ENCODE measurements at regions not wholly inside any gene's neighbourhood (a gene's known extent, or its start where the extent isn't known, plus 50 kb on each side); places are given as distances from the start of the nearest gene placed in this dataset.
A peak's percentile ranks its signal among the peaks of the same experiment; 100 is the strongest.

GRCh38 chr4:23483320-23483960 lies 406.4 kb downstream of the PPARGC1A start:
- Histone ChIP-seq H3K27ac (ENCODE audit: low read depth in 1 of 3, low read length in 2 of 3) (no peak overlapping the region), H3K36me3 (ENCODE audit: control insufficient read depth in 3 of 3, insufficient read depth in 2 of 3, low read depth in 1 of 3, low read length in 3 of 3) (no peaks in the 10 kb centered on the region), H3K4me1 (ENCODE audit: control insufficient read depth in 3 of 3, insufficient read depth in 2 of 3, low read depth in 1 of 3, low read length in 2 of 3) (no peaks in the 10 kb centered on the region), H3K4me3 (ENCODE audit: low read depth in 1 of 3, low read length in 3 of 3) (no peak overlapping the region), H3K27me3 (ENCODE audit: control insufficient read depth in 3 of 3, insufficient read depth in 3 of 3, low read length in 3 of 3) (no peaks in the 10 kb centered on the region), H3K9me3 (ENCODE audit: control insufficient read depth in 2 of 2, insufficient read depth in 1 of 2, low read depth in 1 of 2, low read length in 1 of 2) (no peaks in the 10 kb centered on the region)
- DNase-seq (no peak), FAIRE-seq (no peak)
- WGBS, 3 donors, result 70 to 75% (median 75%) methylated on average over 5 of the region's 5 CpGs

- H3K27ac ChIP-seq (ENCODE audit: low read depth in 1 of 3, low read length in 2 of 3), result no peak overlapping the region
- FAIRE-seq (no peak), DNase-seq (no peak)
- H3K27me3 ChIP-seq (ENCODE audit: control insufficient read depth in 3 of 3, insufficient read depth in 3 of 3, low read length in 3 of 3), result no peaks in the 10 kb centered on the region
- no peak overlapping the region for H3K4me3 ChIP-seq (ENCODE audit: low read depth in 1 of 3, low read length in 3 of 3)
- H3K9me3 ChIP-seq (ENCODE audit: control insufficient read depth in 2 of 2, insufficient read depth in 1 of 2, low read depth in 1 of 2, low read length in 1 of 2), result no peaks in the 10 kb centered on the region
- WGBS, 3 donors, result 75 to 87% (median 80%) methylated on average over 1 of the region's 1 CpG
- no peaks in the 10 kb centered on the region for H3K4me1 ChIP-seq (ENCODE audit: control insufficient read depth in 3 of 3, insufficient read depth in 2 of 3, low read depth in 1 of 3, low read length in 2 of 3)
- no peaks in the 10 kb centered on the region for H3K36me3 ChIP-seq (ENCODE audit: control insufficient read depth in 3 of 3, insufficient read depth in 2 of 3, low read depth in 1 of 3, low read length in 3 of 3)
These were observed 408.3 kb downstream of the PPARGC1A start for GRCh38 chr4:23481566-23481965.

- FAIRE-seq, result no peak
- Histone ChIP-seq H3K27me3 (ENCODE audit: control insufficient read depth in 3 of 3, insufficient read depth in 3 of 3, low read length in 3 of 3) (no peaks in the 10 kb centered on the region), H3K4me1 (ENCODE audit: control insufficient read depth in 3 of 3, insufficient read depth in 2 of 3, low read depth in 1 of 3, low read length in 2 of 3) (no peaks in the 10 kb centered on the region), H3K36me3 (ENCODE audit: control insufficient read depth in 3 of 3, insufficient read depth in 2 of 3, low read depth in 1 of 3, low read length in 3 of 3) (no peaks in the 10 kb centered on the region), H3K9me3 (ENCODE audit: control insufficient read depth in 2 of 2, insufficient read depth in 1 of 2, low read depth in 1 of 2, low read length in 1 of 2) (no peaks in the 10 kb centered on the region), H3K27ac (ENCODE audit: low read depth in 1 of 3, low read length in 2 of 3) (no peak overlapping the region), H3K4me3 (ENCODE audit: low read depth in 1 of 3, low read length in 3 of 3) (no peak overlapping the region)
- no peak for DNase-seq
These were observed 411.9 kb downstream of the PPARGC1A start for GRCh38 chr4:23477905-23478304.

- WGBS, 3 donors, result 26 to 60% (median 50%) methylated on average over 1 of the region's 1 CpG
- FAIRE-seq (no peak), DNase-seq (peak in 1 of 2 donors; percentile 42)
- Histone ChIP-seq H3K4me3 (ENCODE audit: low read depth in 1 of 3, low read length in 3 of 3) (no peak overlapping the region), H3K27me3 (ENCODE audit: control insufficient read depth in 3 of 3, insufficient read depth in 3 of 3, low read length in 3 of 3) (no peaks in the 10 kb centered on the region), H3K36me3 (ENCODE audit: control insufficient read depth in 3 of 3, insufficient read depth in 2 of 3, low read depth in 1 of 3, low read length in 3 of 3) (no peaks in the 10 kb centered on the region), H3K27ac (ENCODE audit: low read depth in 1 of 3, low read length in 2 of 3) (no peak overlapping the region), H3K4me1 (ENCODE audit: control insufficient read depth in 3 of 3, insufficient read depth in 2 of 3, low read depth in 1 of 3, low read length in 2 of 3) (no peaks in the 10 kb centered on the region), H3K9me3 (ENCODE audit: control insufficient read depth in 2 of 2, insufficient read depth in 1 of 2, low read depth in 1 of 2, low read length in 1 of 2) (peaks cover 0 to 3% of the 10 kb centered on the region in 2 donors)
These were observed 413.2 kb downstream of the PPARGC1A start for GRCh38 chr4:23476515-23477090.

GRCh38 chr4:23463071-23463470 lies 426.8 kb downstream of the PPARGC1A start:
- no peaks in the 10 kb centered on the region for H3K36me3 ChIP-seq (ENCODE audit: control insufficient read depth in 3 of 3, insufficient read depth in 2 of 3, low read depth in 1 of 3, low read length in 3 of 3)
- no peak overlapping the region for H3K27ac ChIP-seq (ENCODE audit: low read depth in 1 of 3, low read length in 2 of 3)
- FAIRE-seq (no peak), DNase-seq (no peak)
- H3K9me3 ChIP-seq (ENCODE audit: control insufficient read depth in 2 of 2, insufficient read depth in 1 of 2, low read depth in 1 of 2, low read length in 1 of 2), result peaks cover 0 to 22% of the 10 kb centered on the region in 2 donors
- no peak overlapping the region for H3K4me3 ChIP-seq (ENCODE audit: low read depth in 1 of 3, low read length in 3 of 3)
- H3K4me1 ChIP-seq (ENCODE audit: control insufficient read depth in 3 of 3, insufficient read depth in 2 of 3, low read depth in 1 of 3, low read length in 2 of 3), result no peaks in the 10 kb centered on the region
- H3K27me3 ChIP-seq (ENCODE audit: control insufficient read depth in 3 of 3, insufficient read depth in 3 of 3, low read length in 3 of 3), result no peaks in the 10 kb centered on the region

- Histone ChIP-seq H3K36me3 (ENCODE audit: control insufficient read depth in 3 of 3, insufficient read depth in 2 of 3, low read depth in 1 of 3, low read length in 3 of 3) (no peaks in the 10 kb centered on the region), H3K9me3 (ENCODE audit: control insufficient read depth in 2 of 2, insufficient read depth in 1 of 2, low read depth in 1 of 2, low read length in 1 of 2) (no peaks in the 10 kb centered on the region), H3K4me3 (ENCODE audit: low read depth in 1 of 3, low read length in 3 of 3) (no peak overlapping the region), H3K4me1 (ENCODE audit: control insufficient read depth in 3 of 3, insufficient read depth in 2 of 3, low read depth in 1 of 3, low read length in 2 of 3) (no peaks in the 10 kb centered on the region), H3K27ac (ENCODE audit: low read depth in 1 of 3, low read length in 2 of 3) (no peak overlapping the region), H3K27me3 (ENCODE audit: control insufficient read depth in 3 of 3, insufficient read depth in 3 of 3, low read length in 3 of 3) (no peaks in the 10 kb centered on the region)
- FAIRE-seq (no peak), DNase-seq (no peak)
- 72 to 80% (median 78%) methylated on average over 1 of the region's 1 CpG for WGBS, 3 donors
These were observed 431.8 kb downstream of the PPARGC1A start for GRCh38 chr4:23458054-23458453.

- H3K36me3 ChIP-seq (ENCODE audit: control insufficient read depth in 3 of 3, insufficient read depth in 2 of 3, low read depth in 1 of 3, low read length in 3 of 3), result no peaks in the 10 kb centered on the region
- WGBS, 3 donors, result 77 to 83% (median 79%) methylated on average over 2 of the region's 2 CpGs
- H3K4me3 ChIP-seq (ENCODE audit: low read depth in 1 of 3, low read length in 3 of 3), result no peak overlapping the region
- H3K9me3 ChIP-seq (ENCODE audit: control insufficient read depth in 2 of 2, insufficient read depth in 1 of 2, low read depth in 1 of 2, low read length in 1 of 2), result no peaks in the 10 kb centered on the region
- H3K27ac ChIP-seq (ENCODE audit: low read depth in 1 of 3, low read length in 2 of 3), result no peak overlapping the region
- no peaks in the 10 kb centered on the region for H3K4me1 ChIP-seq (ENCODE audit: control insufficient read depth in 3 of 3, insufficient read depth in 2 of 3, low read depth in 1 of 3, low read length in 2 of 3)
- DNase-seq (no peak), FAIRE-seq (no peak)
- H3K27me3 ChIP-seq (ENCODE audit: control insufficient read depth in 3 of 3, insufficient read depth in 3 of 3, low read length in 3 of 3), result no peaks in the 10 kb centered on the region
These were observed 433.0 kb downstream of the PPARGC1A start for GRCh38 chr4:23456864-23457263.

GRCh38 chr4:23455456-23456158 lies 434.2 kb downstream of the PPARGC1A start:
- FAIRE-seq, result no peak
- 22 to 28% (median 25%) methylated on average over 5 of the region's 5 CpGs for WGBS, 3 donors
- no peaks in the 10 kb centered on the region for H3K4me1 ChIP-seq (ENCODE audit: control insufficient read depth in 3 of 3, insufficient read depth in 2 of 3, low read depth in 1 of 3, low read length in 2 of 3)
- no peak overlapping the region for H3K4me3 ChIP-seq (ENCODE audit: low read depth in 1 of 3, low read length in 3 of 3)
- peak; percentile 11 to 15 for DNase-seq
- H3K9me3 ChIP-seq (ENCODE audit: control insufficient read depth in 2 of 2, insufficient read depth in 1 of 2, low read depth in 1 of 2, low read length in 1 of 2), result no peaks in the 10 kb centered on the region
- no peaks in the 10 kb centered on the region for H3K36me3 ChIP-seq (ENCODE audit: control insufficient read depth in 3 of 3, insufficient read depth in 2 of 3, low read depth in 1 of 3, low read length in 3 of 3)
- H3K27me3 ChIP-seq (ENCODE audit: control insufficient read depth in 3 of 3, insufficient read depth in 3 of 3, low read length in 3 of 3), result no peaks in the 10 kb centered on the region
- H3K27ac ChIP-seq (ENCODE audit: low read depth in 1 of 3, low read length in 2 of 3), result no peak overlapping the region

Measured in small intestine (tissue), 7 donors.